Thymus (tissue), 11 donors: ENCODE measurements at regions not wholly inside any gene's neighbourhood (a gene's known extent, or its start where the extent isn't known, plus 50 kb on each side); places are given as distances from the start of the nearest gene placed in this dataset.
"Not testable (repeated sequence)": the region's sequence is repeated elsewhere in the genome, so short reads cannot be mapped to it uniquely, and the experiment has no call there.

Source experiments
- DNase-seq, 9 donors: peaks; one replicate each; pipeline ENCODE4 v3.0.0-alpha.2; 2013; ENCODE audit warnings: low spot score in 9 of 9, low read depth in 6 of 9, missing footprints in 1 of 9
- H3K27ac ChIP-seq, 2 donors: one replicate each; pipeline ENCODE4 v1.5.1; 2013; ENCODE audit warnings: control low read depth in 1 of 2, low read depth in 1 of 2, low read length in 1 of 2, mild to moderate bottlenecking in 1 of 2, moderate library complexity in 1 of 2
- H3K27me3 ChIP-seq, 2 donors: one replicate each; pipeline ENCODE4 v1.5.1; 2013; ENCODE audit warnings: low read length in 1 of 2; ENCODE audit not compliant: control insufficient read depth in 2 of 2, insufficient read depth in 1 of 2
- H3K36me3 ChIP-seq, 2 donors: one replicate each; pipeline ENCODE4 v1.5.1; 2013; ENCODE audit warnings: low read length in 1 of 2, mild to moderate bottlenecking in 1 of 2, moderate library complexity in 1 of 2; ENCODE audit not compliant: control insufficient read depth in 2 of 2, insufficient read depth in 2 of 2
- H3K4me1 ChIP-seq, 2 donors: one replicate each; pipeline ENCODE4 v1.5.1; 2013; ENCODE audit warnings: low read length in 2 of 2; ENCODE audit not compliant: control insufficient read depth in 2 of 2, insufficient read depth in 2 of 2
- H3K4me3 ChIP-seq, 2 donors: one replicate each; pipeline ENCODE4 v1.5.1; 2013; ENCODE audit warnings: low read length in 2 of 2, control low read depth in 1 of 2, mild to moderate bottlenecking in 1 of 2
- H3K9me3 ChIP-seq, 2 donors: one replicate each; pipeline ENCODE4 v1.5.1; 2013; ENCODE audit warnings: low read length in 1 of 2, mild to moderate bottlenecking in 1 of 2; ENCODE audit not compliant: control insufficient read depth in 2 of 2, insufficient read depth in 1 of 2
- WGBS: extraction: QIAGEN DNeasy Blood & Tissue Kit; methylation state at CpG from one replicate; pipeline ENCODE4 v1.1.7; 2013; 5-methylcytosine and 5-hydroxymethylcytosine counted together
- donor health status: healthy.

DNA sequence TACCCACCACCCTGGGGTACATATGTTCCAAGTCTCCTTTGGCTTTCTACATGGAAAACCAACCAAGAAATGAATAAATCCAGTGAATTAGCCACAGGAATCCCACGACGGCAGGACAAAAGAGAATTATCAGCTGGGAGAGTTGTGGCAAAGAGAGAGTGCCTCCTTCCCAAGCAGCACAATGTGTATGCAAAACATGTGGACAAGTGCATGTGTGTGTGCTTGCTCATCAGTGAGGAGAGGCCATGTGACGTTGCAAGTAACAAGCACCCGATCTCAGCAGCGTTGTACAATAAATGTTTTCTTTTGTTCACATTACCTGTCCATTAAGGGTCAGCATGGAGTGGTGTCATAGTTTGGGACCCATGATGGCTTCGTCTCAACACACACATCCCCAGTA is 50.0 kb upstream of the EMX2 start:
- Histone ChIP-seq H3K36me3 (no peaks in the 10 kb centered on the region), H3K9me3 (no peaks in the 10 kb centered on the region), H3K27me3 (peaks cover 0 to 4% of the 10 kb centered on the region in 2 donors), H3K27ac (no peak overlapping the region), H3K4me3 (no peak overlapping the region), H3K4me1 (no peaks in the 10 kb centered on the region)
- no peak for DNase-seq
- 91% methylated on average over 6 of the region's 6 CpGs for WGBS

DNA sequence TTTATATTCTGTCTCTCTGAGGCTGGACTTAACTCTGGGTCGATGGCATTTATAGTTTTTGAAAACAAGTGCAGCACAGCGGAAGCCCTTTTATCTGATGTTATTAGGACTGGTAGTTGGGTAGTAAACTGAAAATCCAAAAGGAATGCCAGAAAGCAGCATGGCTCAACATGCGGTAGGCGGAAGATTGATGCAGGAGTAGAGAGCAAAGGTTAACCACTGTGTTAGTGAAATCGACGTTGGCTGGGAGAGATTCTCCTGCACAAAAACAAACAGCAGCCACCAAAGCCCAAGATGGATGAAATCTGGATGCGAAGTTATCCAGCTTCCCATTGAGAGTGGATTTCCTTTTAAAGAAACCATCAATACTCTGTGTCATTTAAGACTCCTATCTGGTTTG is 54.5 kb upstream of the EMX2 start:
- DNase-seq = no peak
- Histone ChIP-seq H3K27ac (no peak overlapping the region), H3K9me3 (no peaks in the 10 kb centered on the region), H3K27me3 (peaks cover 0 to 4% of the 10 kb centered on the region in 2 donors), H3K4me3 (no peak overlapping the region), H3K4me1 (no peaks in the 10 kb centered on the region), H3K36me3 (no peaks in the 10 kb centered on the region)
- WGBS = 94% methylated on average over 7 of the region's 7 CpGs

DNA sequence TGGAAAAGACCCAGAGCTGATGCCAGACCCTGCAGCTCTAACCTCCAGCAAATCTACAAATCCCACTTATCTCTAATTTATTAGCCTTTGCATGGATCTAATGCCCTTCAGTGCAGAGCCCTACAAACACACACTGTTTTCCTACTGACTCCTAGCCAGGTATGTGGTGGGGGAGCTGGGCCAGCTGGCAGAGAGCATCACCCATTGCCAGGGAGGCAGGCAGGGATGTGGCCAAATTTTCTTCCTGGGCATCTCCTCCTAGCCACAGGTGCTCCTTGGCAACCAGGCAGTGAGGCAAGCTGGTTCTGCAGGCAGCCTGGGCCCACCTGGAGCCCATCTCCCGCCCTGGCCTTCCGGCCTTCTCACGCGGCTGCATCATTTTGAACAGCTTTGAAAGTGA is 55.9 kb upstream of the EMX2 start:
- Histone ChIP-seq H3K27ac (no peak overlapping the region), H3K27me3 (peaks cover 0 to 4% of the 10 kb centered on the region in 2 donors), H3K4me1 (no peaks in the 10 kb centered on the region), H3K36me3 (no peaks in the 10 kb centered on the region), H3K9me3 (no peaks in the 10 kb centered on the region), H3K4me3 (no peak overlapping the region)
- DNase-seq = no peak
- 95% methylated on average over 4 of the region's 4 CpGs for WGBS

DNA sequence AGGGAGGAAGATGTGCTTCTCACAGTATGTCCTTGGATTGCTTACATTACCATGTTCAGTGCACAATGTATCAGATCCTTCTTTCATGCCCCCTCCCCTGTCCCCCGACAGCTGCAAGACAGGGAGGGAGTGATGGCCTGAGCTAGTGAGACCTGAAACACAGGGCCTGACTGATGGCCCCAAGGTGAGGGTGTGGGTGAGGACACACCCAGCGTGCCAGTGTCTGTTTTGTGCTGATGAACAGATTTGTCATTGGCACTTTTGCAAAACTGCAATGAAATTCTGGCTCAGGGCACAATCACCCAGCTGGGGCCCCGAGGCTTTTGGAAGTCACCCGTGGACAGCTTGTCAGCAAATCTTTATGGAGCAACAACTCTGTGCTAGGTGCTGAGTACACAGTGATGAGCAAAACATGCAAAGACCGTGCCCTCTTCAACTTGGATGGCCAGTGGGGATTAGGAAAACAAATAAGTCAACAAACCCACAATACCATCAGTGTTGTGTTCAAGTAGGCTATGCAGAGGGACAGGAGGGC is 59.4 kb upstream of the EMX2 start:
- no peak for DNase-seq
- WGBS = 91% methylated on average over 5 of the region's 5 CpGs
- no peaks in the 10 kb centered on the region for H3K36me3 ChIP-seq

DNA sequence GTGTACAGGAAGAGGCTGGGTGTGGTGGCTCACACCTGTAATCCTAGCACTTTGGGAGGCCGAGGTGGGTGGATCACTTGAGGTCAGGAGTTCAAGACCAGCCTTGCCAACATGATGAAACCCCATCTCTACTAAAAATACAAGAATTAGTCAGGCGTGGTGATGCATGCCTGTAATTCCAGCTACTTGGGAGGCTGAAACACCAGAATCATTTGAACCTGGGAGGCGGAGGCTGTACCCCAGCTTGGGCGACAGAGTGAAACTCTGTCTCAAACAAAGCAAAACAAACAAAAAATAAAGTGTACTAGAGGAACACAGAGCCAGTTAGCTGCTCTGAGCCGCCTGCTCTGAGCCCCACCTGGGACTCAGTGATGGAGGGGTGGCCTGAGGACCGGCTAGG is 61.5 kb upstream of the EMX2 start:
- not testable (repeated sequence) for DNase-seq, H3K27ac ChIP-seq, H3K9me3 ChIP-seq, H3K4me1 ChIP-seq, H3K36me3 ChIP-seq, H3K27me3 ChIP-seq, H3K4me3 ChIP-seq
- WGBS = 89% methylated on average over 6 of the region's 6 CpGs

More for the DNA sequence above, 59.4 kb upstream of the EMX2 start:
- Histone ChIP-seq H3K27me3 (peaks cover 0 to 4% of the 10 kb centered on the region in 2 donors), H3K9me3 (no peaks in the 10 kb centered on the region), H3K4me1 (no peaks in the 10 kb centered on the region), H3K4me3 (no peak overlapping the region), H3K27ac (no peak overlapping the region)

DNA sequence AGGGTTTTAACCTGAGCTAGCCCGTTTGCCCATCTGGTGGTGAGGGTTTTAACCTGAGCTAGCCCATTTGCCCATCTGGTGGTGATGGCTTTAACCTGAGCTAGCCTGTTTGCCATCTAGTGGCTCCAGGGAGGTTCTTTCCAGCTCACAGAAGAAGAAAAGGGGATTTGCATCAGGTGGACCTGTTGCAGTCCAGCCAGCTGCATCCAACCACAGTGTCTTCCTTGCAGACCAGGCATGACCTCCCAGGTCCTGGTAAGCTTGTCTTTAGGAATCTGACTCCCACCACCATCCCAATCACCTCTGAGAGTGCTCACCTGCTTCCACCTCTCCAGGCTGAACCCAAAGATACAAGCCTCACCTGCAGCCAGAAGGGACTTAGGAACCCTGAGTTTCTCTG is 62.4 kb upstream of the EMX2 start:
- Histone ChIP-seq H3K9me3 (no peaks in the 10 kb centered on the region), H3K4me3 (no peak overlapping the region), H3K27me3 (peaks cover 0 to 3% of the 10 kb centered on the region in 2 donors), H3K36me3 (no peaks in the 10 kb centered on the region), H3K27ac (no peak overlapping the region), H3K4me1 (no peaks in the 10 kb centered on the region)
- no peak for DNase-seq
- WGBS = 95% methylated on average over 1 of the region's 1 CpG

DNA sequence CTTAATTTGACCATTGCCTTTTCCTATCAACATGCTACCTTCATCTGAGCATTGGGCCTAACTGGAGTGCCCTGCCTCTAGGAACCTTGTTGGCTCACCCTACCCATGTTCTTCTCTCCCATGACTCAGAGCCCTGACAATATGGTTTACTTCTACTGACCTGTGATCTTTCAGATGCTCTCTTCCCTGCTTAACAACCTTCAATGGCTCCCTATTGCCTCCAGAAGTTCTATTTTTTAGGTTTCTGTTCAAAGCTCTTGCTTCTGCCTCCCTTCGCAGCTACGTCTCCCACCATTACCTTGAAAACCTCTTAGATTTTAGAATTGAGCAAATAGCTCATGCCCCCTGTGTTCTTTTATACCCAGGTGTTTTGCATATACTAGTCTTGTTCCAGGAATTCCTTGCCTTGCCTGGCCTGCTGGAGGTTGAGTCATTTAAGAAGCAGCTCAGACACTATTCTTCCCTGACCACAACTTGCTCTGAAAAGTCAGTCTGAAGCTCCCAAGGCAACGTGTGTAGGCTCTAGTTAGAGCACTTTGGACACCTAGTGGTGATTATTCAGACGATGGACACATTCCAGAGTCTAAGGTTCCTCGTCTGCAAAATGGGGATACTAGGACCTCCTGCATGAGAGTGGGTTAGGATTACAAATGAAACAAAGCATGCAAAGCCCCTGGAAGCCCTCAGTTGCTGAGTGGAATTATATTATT is 64.4 kb upstream of the EMX2 start:
- Histone ChIP-seq H3K36me3 (no peaks in the 10 kb centered on the region), H3K4me3 (no peak overlapping the region), H3K9me3 (no peaks in the 10 kb centered on the region), H3K27me3 (peaks cover 0 to 2% of the 10 kb centered on the region in 2 donors), H3K4me1 (no peaks in the 10 kb centered on the region), H3K27ac (no peak overlapping the region)
- 62% methylated on average over 5 of the region's 5 CpGs for WGBS
- no peak for DNase-seq

DNA sequence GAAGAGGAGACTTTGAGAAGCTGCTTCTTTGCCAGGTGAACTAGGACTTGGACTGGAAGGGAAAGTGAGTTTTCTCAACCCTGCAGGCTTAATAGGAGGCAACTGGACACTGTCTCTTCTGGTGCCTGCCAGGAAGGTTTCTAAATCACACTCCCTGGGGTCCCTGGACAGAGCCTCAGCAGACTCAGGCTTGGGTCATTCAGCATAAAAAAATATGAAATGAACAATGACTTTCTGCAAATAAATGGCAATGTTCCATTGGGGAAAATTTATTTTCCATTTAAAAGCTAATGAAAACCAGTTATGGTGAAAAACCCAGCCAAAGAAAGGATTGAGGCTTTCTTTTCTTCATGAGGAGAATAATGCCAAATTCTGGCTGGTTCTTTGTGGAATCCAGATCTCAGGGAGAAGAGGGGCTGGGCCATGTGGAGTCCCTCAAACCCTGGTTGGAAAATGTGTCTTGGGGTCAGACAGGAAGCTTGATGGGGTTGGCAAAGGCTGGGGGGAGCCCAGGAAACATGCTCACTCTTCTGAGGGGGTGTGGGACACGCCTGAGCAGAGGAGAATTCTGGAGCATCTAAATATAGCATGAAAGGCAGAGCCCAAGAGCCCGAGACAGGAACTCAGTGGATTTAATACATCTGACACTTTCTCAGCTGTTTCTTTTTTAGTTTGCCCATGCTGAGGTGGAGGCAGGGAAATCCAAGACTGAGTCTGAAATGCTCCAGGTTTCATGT is 65.2 kb upstream of the EMX2 start:
- Histone ChIP-seq H3K4me3 (no peak overlapping the region), H3K36me3 (no peaks in the 10 kb centered on the region), H3K27ac (no peak overlapping the region), H3K9me3 (no peaks in the 10 kb centered on the region), H3K4me1 (no peaks in the 10 kb centered on the region), H3K27me3 (peaks cover 0 to 2% of the 10 kb centered on the region in 2 donors)
- WGBS = 48% methylated on average over 2 of the region's 2 CpGs
- no peak for DNase-seq

DNA sequence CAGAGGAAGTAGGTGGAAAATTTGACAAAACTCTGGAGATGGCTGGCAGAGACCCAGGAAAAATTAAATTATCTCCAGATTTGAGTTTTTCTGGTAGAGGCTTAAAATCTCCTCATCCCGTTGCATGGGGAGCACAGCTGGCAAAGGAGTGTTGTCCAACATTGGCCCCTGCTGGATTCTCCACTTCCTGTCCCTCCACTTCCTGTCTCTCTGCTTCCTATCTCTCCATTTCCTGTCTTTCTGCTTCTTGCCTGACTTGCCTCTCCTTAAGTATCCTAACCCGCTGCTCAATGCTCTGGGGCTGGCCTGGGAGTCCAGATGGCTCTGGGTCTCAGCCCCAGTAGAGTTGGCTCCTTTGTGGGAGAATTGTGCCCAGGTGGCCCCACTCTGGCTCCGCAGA is 65.8 kb upstream of the EMX2 start:
- 91% methylated on average over 3 of the region's 3 CpGs for WGBS
- no peak for DNase-seq
- peaks cover 0 to 2% of the 10 kb centered on the region in 2 donors for H3K27me3 ChIP-seq

More for the DNA sequence above, 65.8 kb upstream of the EMX2 start:
- H3K9me3 ChIP-seq = no peaks in the 10 kb centered on the region
- H3K4me3 ChIP-seq = no peak overlapping the region
- no peak overlapping the region for H3K27ac ChIP-seq
- no peaks in the 10 kb centered on the region for H3K4me1 ChIP-seq
- H3K36me3 ChIP-seq = no peaks in the 10 kb centered on the region
